ENCODE measurements at regions not wholly inside any gene's neighbourhood (a gene's known extent, or its start where the extent isn't known, plus 50 kb on each side); places are given as distances from the start of the nearest gene placed in this dataset.
"Not testable (repeated sequence)": the region's sequence is repeated elsewhere in the genome, so short reads cannot be mapped to it uniquely, and the experiment has no call there.

DNA sequence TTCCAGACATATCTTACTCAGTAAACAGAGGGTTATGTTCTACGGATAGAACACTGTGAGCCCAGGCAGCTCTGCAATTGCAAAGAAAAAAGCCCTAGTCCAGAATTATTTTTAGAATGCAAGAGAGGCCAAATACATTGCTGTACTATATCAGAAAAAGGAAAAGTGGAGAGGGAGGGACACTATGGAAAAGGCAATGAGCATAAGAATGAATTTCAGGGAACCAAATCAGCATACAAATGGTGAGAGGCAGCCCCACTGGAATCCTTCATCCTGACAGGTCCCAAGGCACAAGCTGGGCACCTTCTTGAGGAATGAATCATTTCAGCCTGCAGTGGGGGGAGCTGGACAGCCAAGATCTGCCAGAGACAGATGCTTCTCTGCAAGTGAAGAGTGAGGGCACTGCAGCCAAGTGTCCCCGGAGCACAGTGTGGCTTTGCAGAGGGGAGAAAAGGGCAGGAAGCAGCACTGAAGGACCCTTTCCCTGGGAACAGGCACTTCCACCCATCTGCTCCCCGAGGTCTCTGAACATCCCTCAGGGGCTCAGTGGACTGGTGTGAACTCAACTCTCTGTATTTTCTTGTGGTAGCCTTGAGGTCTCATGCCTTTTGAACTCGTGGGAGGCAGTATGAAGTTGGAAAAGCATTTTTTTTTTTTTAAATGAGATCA, 115.6 kb downstream of the XCL2 start:
- intact Hi-C loops (cut with DNase I) = no loop called here
- DNase-seq (ENCODE audit: low spot score) = no peak

DNA sequence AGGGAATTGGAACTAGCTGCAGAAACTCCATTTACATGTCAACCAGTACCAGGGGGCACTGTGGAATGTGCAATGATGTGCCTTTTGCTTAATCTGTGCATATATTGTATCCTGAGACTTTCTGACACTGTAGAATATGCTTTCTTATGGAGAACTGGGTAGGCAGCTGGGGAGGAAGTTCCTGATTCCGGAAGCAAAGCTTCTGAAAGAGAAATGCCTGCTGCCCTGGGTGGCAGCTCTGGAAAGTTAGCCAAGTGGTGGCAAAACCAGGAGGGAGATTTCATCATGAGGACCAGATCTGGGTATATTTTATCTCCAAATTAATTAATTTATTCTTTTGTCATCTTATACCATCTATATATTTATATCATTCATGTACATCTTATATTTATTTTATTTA, 116.7 kb downstream of the XCL2 start:
- intact Hi-C loops (cut with DNase I) = no loop called here
- DNase-seq (ENCODE audit: low spot score) = no peak

DNA sequence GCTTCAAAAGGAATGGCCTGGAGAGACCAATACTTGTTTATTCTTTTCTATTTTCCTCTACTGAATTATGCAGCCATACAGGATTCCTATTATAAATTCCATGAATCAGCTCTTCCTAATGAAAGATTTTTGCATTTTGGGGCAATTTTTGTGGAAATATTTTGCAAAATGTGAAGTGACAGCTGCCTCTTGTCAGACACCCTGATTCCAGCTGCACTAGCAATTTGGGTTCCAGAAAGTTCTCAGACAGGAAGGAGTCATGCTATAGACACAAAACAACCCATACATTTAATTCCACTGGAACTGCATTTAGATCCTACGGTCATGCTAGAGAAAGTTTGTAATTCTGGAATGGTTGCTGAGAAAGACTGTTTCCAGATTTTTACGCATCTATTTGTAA, 119.5 kb downstream of the XCL2 start:
- DNase-seq (ENCODE audit: low spot score) = no peak
- intact Hi-C loops (cut with DNase I) = no loop called here

GRCh38 chr1:168422203-168422847, 121.5 kb downstream of the XCL2 start:
- intact Hi-C loops (cut with DNase I) = no loop called here
- no peak for DNase-seq (ENCODE audit: low spot score)

GRCh38 chr1:168421399-168422004, 122.3 kb downstream of the XCL2 start:
- no peak for DNase-seq (ENCODE audit: low spot score)
- intact Hi-C loops (cut with DNase I) = no loop called here

- intact Hi-C loops (cut with DNase I) = no loop called here
- DNase-seq (ENCODE audit: low spot score) = no peak
These were observed 123.6 kb downstream of the XCL2 start for GRCh38 chr1:168420177-168420576.

DNA sequence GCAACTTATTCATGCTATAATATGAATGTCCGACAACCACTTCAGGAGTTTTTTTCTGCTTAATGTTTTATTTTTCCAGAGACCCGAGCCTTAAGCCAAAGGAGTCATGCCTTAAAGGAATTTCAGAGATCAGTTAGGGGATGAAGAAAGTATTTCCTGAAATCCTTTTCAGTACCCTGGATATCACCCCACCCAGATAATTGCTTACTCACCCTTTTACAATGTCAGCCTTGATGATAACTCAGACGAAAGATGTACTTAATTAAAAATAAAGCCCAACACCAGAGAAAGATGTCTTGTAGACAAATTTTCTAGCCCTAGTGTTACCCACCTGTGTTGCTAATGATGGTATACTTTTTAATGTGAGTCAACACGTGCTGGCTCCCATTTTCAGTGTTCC, 124.1 kb downstream of the XCL2 start:
- DNase-seq (ENCODE audit: low spot score) = no peak
- intact Hi-C loops (cut with DNase I) = no loop called here

DNA sequence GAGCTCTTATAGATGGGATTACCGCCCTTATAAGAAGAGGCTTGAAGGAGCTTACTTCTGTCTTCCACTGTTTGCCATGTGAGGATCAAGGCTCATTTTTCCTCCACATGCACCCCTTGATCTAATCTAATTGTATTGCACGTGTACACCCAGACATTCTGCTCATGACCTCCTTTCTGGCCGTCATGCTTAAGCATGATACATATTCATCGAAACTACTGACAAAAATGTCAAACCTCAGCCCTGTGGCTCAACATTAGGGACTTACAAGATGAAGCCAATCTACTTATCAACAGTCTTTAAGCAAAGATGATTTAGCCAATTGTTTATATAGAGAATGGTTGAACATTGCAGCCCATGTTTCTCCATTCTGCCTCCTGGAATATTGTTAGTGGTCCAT, 127.6 kb downstream of the XCL2 start:
- intact Hi-C loops (cut with DNase I) = no loop called here
- DNase-seq (ENCODE audit: low spot score) = no peak

DNA sequence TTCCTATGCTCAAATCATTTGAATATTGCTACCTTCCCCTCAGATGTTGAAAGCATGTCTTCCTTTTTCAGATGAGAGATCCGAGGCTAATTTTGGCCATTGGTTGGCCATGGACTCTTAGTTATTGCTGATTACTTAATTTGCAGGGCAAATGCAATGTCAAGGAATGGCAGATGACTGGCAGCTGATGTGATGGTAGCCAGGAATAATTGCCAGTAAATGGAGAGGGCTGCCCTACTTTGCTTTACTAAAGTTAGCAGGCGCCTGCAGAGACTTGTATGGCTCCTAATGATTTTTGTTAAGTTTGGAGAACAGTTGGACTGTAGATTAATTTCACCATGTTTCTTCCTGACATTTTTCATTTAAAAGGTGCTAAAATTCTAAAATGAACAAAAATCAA, 128.9 kb downstream of the XCL2 start:
- no peak for DNase-seq (ENCODE audit: low spot score)
- intact Hi-C loops (cut with DNase I) = no loop called here

- intact Hi-C loops (cut with DNase I) = no loop called here
- DNase-seq (ENCODE audit: low spot score) = no peak
These were observed 129.8 kb downstream of the TBX19 start for GRCh38 chr1:168410464-168410863.

- no peak for DNase-seq (ENCODE audit: low spot score)
- intact Hi-C loops (cut with DNase I) = no loop called here
These were observed 128.2 kb downstream of the TBX19 start for GRCh38 chr1:168408884-168409283.

DNA sequence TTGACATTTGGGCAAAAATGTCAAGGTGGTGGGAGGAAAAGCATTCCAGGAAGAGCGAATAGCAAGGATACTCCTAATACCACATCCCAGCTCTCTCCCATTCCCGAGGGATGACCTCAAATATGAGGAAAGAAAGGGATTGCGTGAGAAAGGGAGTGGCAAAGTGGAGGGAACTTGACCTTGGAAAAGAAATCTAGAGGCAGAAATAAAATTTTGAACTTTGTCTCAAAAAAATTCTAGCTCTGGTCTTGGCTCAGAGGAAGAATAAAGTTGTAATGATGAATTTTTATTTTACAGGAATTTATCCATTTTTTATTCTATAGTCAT, 127.8 kb downstream of the TBX19 start:
- intact Hi-C loops (cut with DNase I) = no loop called here
- DNase-seq (ENCODE audit: low spot score) = no peak

DNA sequence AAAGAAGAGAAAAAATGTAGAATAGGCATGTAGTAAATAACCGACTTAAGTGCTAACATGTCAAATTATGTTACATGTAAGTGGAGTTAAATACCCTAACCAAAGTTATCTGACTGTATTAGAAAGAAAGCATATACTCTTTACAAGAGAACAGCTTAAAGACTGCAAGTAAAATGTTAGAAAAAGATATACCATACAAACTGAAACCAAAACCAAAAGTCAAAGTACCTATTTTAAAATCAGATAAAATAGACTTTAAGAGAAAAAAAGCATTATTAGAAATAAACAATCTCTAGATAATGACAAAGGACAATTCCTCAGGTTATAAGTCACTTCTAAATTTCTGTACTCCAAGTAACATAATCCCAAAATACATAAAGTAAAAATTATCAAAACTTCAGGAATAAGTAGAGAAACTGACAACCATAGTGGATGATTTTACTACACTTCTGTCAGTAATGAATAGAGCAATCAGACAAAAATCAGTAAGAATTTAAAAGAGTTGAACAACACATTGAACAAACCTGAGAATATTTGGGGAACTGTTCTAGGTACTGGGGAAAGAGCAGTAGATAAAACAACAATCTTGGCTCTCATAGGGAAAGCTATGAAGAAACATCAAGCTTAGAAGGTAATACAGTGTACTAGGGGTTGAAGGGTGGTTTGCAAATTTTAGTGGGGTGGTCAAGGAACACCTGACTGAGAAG, 127.3 kb downstream of the TBX19 start:
- intact Hi-C loops (cut with DNase I) = no loop called here
- no peak for DNase-seq (ENCODE audit: low spot score)

- no peak for DNase-seq (ENCODE audit: low spot score)
- intact Hi-C loops (cut with DNase I) = no loop called here
These were observed 125.4 kb downstream of the TBX19 start for GRCh38 chr1:168405906-168406549.

DNA sequence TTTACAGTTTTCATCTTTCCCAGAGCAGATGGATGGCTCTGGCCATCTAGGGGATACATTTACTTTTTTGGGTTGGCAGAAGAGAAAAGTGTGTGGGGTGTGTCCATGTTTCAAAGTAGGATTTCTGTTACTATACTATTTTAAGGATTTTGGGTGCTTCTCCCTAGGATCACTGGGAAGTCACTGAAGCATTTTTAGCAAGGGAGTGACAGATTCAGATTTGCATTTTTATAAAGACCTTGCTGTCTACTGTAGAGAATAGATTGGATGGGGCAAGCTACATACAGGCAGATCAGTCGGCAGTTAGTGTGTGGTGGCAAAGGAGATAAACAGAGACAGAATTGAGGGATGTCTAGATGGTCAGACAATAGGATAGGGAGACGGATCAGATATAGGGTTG, 122.5 kb downstream of the TBX19 start:
- no peak for DNase-seq (ENCODE audit: low spot score)
- intact Hi-C loops (cut with DNase I) = no loop called here

DNA sequence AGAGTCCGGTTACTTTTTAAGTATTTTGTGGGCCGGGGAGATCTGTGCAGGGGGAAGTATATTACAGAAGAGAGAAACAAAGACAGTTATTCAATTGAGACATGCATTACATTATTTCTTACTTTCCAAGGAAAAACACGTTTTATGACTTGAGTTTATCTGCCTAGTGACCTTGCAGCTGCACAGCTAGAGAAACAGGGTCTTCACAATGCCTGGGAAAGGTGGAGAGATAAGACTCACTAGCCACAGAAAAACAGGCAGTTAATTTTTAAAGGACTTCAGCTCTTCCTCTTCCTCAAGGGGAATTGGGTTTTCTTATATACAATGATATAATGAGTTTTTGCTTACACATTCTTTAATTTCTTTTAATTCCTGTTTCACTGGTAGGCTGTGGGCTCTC, 121.8 kb downstream of the TBX19 start:
- intact Hi-C loops (cut with DNase I); DNase-seq (ENCODE audit: low spot score): not testable (repeated sequence)

DNA sequence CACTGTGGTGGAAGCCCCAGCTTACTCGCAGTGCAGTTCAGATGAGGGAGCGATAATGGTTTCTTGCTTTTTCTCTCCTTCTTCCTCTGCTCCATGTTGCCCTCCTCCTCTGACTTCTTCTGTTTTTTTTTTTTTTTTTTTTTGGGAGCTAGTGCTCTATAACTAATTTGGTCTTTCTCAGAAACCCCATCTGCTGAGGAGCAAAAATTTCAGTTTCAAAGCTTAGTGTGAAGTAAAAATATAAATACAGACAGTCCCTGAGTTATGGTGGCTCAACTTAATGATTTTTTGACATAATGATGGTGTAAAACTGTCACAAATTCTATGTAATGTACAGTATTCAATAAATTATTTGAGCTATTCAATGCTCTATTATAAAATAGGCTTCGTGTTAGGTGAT, 120.7 kb downstream of the TBX19 start:
- DNase-seq (ENCODE audit: low spot score) = no peak
- intact Hi-C loops (cut with DNase I) = no loop called here

- DNase-seq (ENCODE audit: low spot score) = no peak
- intact Hi-C loops (cut with DNase I) = no loop called here
These were observed 119.5 kb downstream of the TBX19 start for GRCh38 chr1:168400139-168400538.

- intact Hi-C loops (cut with DNase I) = no loop called here
- DNase-seq (ENCODE audit: low spot score) = no peak
These were observed 117.1 kb downstream of the TBX19 start for GRCh38 chr1:168397806-168398205.

DNA sequence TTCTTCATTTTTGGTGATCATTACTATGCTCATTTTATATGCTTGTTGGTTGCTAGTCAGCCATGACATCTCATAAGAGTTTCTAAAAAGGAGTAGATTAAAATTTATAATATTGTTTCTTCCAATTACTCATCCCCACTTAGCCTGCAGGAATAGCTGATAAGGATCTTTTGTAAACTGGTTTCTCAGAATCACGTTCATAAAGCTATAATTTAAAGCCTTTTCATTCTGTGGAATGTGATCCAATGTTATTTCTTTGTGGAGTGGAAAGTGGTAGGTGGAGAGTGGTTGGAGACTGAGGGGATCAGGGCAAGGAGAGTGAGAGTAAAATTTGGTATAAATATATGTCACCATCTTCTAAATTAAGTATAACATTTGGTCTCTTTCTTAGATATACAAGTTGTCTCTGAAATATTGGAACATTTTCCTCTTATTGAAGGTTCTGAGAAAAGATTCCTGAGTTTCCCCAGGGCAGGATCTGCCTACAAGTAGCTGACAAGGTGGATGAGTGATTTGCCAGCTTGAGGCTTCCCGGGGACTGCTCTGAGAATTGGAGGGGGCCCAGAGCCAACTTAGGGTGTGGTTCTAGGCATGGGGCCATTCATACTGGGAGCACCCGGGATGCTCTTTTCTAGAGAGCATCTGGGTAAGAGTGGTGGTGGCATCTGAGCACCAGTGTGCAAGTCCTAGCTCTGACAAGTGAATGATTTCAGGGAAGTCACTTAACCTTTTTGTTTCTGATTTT, 116.4 kb downstream of the TBX19 start:
- intact Hi-C loops (cut with DNase I) = no loop called here
- DNase-seq (ENCODE audit: low spot score) = no peak
